ENCODE measurements at regions not wholly inside any gene's neighbourhood (a gene's known extent, or its start where the extent isn't known, plus 50 kb on each side); places are given as distances from the start of the nearest gene placed in this dataset.

DNA sequence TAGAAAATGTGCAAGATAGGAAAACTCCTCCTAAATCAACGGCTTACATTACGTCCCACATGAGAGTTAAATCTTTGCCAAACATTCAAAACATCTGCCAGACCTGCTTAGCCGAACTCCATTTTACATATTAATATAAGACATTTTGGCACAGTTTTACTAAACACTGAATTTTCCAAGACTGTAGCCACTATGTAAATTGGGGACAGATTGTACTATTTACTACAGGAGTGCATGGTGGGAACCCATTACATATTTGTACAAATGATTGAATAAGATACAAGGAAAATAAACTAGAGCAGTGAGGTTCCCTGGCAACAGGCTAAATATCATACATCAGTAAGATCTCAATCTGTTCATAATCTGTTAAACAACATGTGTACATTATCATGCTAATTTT is 1234.4 kb downstream of the KCNT2 start:
- no peak for DNase-seq

DNA sequence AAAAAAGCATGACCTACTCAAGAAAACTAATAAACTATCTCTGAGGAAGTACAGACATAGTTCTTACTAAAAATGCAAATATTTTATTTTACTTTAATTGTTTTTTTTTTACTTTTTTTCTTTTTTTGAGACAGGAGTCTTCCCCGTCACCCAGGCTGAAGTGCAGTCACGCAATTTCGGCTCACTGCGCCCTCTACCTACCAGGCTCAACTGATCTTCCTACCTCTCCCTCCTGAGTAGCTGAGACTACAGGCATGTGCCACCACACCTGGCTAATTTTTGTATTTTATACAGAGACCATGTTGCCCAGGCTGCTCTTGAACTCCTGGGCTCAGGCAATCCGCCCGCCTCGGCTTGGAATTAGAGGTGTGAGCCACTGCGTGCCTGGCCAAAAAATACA is 1263.1 kb downstream of the KCNT2 start:
- DNase-seq, result no peak

DNA sequence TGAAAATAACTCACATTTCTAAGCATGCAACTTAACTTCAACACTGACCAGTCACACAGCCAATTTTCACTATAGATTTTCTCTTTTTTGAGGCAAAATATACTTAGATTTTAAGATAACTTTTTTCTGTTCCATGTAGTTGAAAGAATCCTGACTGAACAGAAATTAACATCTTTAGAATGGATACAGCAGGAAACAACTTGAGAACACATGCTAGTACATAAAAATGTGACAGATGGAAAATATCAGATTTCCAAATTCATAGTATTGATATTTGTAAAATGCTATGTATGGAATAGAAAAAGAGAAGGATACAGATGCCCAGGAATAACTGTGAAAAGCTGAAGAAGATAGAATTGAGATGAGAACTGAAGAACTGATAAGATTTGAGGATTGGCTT is 1270.6 kb downstream of the KCNT2 start:
- no peak for DNase-seq

DNA sequence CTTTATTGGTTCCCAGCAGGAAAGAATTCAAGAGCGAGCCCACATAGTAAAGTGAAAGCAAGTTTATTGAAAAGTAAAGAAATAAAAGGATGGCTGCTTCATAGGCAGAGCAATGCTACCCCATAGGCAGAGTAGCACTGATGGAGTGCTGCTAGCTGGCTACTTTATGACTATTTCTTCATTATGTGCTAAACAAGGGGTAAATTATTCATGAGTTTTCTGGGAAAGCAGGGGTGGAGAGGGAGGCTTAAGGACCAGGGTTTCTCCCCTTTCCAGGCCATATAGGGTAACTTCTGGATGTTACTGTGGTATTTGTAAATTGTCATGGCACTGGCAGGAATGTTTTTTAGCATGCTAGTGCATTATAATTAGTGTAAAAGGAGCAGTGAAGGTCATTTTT is 1271.4 kb downstream of the KCNT2 start:
- no peak for DNase-seq

DNA sequence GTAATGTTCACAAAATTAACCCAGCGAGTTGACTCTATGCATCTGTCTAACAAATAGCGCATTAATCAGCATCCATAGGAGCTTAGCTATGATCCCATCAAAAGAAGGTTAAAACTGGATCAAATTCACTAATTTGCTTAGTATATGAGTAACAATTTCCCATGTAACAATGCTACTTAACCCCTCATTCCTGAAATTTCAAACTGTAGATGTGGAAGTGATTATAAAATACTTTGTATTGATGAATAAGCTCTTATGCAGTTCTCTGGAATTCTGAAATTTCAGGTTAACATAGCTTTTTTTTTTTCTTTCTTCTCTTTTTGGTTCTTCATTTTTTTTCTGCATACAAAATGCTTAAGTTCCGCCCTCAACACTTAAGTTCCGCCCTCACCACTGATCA is 1272.7 kb downstream of the KCNT2 start:
- peak; percentile 28 for DNase-seq

DNA sequence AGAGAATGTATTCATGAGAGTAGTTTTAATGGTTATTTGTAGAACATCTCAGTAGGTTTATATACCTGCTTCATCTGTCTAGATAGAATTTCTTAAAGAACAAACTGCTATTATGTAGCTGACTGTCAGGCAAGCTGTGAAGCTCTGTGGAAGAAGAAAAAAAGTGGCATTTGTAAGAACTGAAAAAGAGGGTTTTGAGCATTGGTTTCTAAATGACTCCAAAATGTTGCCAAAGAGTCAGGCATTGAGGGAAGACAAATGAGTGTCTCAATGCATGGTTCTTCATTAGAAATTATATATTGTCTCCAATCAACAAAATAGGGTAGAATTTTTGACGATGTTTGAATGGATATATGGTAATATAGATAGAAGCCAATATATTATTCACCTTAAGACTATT is 1276.1 kb downstream of the KCNT2 start:
- no peak for DNase-seq

DNA sequence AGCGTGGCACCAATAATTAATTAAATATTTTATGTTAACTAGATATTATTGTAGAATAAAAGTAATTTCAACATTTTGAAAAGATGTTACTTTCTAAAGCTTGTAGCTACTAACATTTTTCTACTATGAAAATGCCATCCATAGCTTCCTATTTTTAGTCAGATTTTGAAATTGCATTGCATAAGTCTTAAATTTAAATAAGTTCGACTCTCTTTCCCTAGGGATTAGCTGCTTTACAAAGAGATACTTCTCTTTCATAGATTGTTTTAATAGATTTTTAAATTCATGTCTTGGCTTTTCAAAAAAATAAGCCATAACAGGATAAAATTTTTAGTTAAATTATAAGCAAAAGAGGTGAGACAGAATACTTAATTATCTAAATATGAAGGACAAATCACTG is 1279.6 kb downstream of the KCNT2 start:
- DNase-seq, result no peak

DNA sequence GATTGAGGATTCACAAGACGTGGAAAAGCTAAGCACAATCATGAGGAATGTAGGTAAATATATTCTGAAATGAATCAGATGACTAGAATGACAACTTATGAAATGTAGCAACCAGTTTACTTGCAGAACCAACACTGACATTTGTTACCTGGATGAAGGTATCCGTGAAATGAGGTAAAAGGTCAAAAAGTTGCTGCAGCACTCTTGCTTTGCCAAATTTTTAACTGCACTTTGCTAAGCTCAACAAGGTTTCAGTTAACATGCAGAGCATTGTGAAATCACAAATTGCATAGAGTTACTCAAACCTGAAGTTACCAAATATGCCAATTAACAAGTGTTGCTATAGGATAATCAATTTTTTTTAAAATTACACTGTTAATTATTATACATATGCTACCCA is 1280.1 kb downstream of the KCNT2 start:
- no peak for DNase-seq

DNA sequence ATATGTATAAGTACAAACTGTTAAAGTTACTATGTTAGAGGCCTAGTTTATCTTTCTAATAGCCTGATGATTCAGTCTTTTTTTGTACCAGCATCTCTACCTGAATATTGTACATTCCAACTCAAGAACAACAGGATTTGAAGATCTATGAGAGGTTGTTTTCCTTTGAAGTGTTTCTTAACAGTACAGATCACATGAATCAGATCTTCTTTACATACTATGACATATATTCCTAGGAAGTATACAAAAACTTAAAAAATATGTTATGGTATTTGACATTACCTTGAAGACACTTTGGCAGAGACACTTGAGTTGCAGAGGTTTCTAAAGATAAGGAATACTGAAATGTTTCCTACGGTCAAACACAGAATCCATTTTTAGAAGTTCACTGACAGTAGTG is 1280.9 kb downstream of the KCNT2 start:
- DNase-seq, result no peak

DNA sequence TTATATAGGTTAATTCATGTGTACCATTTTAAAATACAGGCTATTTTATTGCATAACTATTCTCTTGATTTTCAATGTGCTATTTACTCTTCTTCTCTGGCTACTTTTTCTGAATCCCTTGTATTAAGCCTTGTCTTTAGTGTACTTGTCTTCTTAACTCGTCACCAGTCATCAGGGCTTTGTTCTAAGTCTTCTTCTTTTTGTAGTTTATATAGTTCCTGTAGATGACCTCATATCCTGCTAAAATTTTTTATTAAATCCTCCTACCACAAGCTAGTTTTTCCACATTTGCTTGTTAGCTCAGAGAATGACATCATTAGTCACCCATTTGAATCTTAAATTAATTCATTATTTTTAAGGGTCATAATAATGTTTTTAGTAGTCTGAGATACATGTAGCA is 1281.9 kb downstream of the KCNT2 start:
- no peak for DNase-seq

DNA sequence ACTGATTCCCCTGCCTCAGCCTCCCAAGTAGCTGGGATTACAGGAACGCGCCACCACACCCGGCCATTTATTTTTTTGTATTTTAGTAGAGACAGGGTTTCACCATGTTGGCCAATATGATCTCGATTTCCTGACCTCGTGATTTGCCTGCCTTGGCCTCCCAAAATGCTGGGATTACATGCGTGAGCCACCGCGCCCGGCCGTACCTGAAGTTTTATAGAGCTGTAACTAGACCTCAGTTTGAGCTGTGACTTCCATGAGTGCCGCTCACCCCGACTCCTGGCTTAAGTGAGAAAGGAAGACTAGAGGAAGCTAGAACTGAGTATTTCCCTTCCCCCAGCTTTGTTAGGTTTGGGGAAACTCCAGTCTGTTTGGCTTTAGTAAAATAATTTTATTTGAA is 1283.1 kb downstream of the KCNT2 start:
- DNase-seq, result no peak

DNA sequence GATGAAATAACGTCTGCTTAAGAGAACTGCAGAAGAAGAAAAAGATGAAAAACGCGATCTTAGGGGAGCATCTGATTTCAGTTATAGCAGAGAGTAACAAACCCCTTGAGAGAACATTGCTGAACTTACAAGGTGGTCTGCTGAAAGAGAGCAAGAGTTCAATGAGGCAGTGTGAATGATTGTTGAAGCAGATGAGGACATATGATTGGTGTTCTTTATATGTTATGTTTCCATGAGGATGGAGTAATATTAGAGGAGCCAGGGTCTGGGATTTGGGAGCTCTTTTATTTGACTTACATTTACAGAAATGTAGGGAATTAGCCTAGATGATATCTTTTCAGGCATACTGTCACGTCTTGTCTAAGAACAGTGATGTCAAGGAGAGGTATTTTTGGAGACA is 1302.0 kb downstream of the KCNT2 start:
- DNase-seq, result no peak

DNA sequence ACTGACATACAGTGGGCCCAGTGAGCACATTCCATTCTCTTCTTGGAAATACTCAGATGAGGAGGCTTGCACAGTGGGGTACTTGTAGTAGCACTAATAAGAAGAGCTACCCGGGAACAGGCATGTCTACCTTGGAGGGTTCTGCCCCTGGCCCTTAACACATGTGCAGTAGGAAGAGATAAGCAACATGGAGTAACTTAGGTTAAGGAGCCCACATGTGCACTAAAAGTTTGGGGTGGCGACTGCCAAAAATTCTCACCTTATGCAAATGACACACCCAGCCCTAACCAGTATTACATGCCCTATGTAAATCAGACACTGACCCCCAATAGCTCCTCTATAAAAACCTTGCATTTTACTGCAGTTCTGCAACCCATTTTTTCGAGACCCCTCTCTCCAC is 1313.3 kb downstream of the KCNT2 start:
- DNase-seq, result no peak

DNA sequence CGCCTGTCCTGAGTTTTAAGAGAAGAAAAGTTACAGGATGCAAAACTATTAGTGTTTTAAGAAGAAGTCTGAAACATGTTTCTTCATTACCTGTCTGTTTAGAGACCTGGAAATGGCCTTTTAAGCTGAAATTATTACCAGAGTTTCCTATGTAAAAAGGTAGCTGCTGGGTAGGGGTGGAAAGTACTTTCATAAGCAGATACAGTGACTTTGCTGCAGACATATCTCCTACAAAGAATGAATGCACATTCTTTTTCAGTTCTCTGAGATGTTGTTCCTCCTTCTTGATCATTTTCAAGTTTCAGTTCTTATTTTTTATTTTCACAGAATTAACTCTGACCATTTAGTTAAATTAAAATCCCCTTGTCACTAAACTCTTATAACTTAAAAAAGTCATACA is 1329.6 kb downstream of the KCNT2 start:
- no peak for DNase-seq

DNA sequence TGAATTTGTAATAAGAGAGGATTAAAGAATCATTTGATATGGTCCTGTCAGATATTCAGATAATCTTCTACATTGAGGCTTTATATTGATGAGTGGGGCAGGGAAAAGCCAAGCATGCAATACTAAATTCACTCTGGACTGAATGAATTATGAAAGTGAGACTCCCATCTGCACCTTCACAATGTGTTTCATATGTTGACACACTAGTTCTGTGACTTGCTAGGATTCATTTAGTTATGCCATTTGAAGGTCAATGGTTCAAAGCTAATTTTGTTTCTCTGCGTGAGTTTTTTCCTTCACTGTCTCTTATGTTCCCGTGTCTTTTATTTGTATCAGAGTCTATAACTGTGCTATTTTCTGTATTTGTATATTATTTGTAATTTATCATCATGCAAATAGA is 1332.5 kb downstream of the KCNT2 start:
- DNase-seq, result no peak

DNA sequence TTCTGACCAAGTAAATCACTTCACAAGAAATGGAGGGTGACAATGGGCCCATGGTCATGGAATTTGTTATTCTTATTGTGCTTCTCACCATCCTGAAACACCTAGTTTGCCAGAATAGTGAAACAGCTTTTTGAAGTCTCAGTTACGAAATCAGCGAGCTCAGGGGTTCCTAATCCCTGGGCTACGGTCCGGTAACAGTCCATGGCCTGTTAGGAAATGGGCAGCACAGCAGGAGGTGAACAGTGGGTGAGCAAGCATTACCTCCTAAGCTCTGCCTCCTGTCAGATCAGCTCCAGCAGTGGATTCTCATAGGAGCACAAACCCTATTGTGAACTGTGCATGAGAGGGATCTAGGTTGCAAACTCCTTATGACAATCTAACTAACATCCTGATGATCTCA is 1356.3 kb downstream of the KCNT2 start:
- no peak for DNase-seq

DNA sequence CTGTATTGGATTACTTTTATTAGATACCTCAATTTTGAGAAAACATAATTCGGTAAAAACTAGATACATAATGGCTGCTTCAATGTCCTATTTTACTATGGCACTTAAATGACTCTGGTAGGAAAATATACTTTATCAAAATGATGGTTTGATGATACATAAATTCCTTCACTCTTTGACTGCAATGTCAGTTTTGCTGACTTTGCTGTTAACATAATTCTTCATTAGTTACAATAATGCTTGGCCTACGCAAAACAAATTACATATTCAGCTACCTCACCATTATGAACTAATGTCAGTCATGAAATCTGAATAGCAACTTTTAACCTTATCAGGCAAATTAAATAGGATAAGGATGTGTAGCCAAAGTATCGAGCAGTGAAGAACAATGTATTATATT is 1364.7 kb downstream of the KCNT2 start:
- DNase-seq, result no peak

DNA sequence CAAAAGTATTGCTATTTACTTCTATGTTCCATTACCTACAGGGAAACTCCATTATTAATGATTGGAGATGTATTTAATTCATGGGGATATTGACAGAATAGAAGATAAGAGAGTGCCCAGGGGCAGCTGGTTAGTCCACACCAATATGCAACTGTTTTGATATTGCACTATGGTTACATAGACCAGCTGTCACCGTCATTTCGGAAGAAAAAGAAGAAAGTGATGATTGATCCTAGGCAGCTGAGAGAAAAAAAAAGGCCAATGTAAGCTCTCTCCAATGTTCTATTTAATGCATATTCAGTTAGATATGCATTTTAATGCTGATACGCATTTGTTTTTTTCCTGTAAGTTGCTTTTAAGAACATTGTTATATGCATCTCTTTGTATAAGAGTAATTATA is 1367.2 kb downstream of the KCNT2 start:
- DNase-seq, result no peak

DNA sequence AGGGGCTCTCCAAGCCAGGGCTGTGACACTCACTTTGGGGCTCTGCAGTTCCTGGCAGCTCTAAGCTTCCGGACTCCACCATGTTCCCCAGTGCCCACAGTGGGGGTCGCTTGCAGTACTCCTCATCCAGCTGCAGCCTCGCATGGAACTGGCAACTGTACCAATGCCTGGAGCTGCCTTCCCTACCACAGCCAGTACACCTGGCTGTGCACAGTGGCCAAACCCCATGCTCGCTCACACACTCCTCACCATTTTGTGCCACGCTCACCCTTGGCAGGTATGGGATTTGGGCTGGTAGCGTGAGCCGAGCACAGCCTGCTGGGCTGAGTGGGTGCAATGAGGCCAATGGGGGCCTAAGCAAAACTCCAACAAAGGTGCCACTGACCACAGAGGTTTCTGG is 1369.9 kb downstream of the KCNT2 start:
- DNase-seq, result no peak

DNA sequence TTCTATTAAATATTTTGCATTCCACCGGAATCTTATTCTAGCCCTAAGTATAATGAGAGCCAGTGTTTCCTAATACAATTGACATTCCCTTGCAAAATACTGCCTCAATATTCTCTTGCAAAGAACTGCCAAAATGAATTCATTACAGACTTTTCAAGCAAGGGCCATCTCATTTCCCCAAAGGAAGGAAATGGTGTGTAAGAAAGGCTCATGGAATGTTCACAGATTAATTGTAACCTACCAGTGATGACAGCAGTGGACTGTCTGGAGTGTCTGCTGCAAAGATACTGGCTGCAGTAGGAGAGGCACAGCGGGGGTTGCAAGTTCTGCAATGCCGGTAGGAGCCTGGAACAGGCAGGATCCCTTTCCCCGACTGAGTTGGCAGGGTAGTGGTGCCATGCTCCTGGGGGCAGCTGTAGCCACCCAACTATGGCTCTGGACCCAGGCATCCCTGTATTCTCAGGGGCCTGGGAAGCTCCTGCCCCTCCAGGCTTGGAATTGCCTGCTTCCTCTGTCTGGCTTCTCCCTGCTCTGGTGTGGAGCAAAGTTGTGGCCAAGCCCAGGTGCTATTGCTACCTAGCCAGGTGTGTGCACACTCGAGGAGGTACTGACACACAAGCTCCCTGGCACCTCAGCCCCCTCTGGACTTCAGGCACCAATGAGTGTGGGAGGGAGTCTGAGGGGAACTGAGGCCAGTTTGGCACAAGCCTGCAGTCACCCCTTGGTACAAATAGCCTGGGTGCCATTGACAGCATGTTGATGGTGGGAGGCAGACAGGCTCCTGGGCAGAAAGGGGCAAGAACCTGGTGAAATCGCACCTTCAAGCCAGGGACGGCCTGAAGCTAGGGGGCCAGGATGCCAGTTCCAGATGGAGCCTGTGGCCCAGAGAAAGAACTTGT is 1371.0 kb downstream of the KCNT2 start:
- DNase-seq, result peak; percentile 8

DNA sequence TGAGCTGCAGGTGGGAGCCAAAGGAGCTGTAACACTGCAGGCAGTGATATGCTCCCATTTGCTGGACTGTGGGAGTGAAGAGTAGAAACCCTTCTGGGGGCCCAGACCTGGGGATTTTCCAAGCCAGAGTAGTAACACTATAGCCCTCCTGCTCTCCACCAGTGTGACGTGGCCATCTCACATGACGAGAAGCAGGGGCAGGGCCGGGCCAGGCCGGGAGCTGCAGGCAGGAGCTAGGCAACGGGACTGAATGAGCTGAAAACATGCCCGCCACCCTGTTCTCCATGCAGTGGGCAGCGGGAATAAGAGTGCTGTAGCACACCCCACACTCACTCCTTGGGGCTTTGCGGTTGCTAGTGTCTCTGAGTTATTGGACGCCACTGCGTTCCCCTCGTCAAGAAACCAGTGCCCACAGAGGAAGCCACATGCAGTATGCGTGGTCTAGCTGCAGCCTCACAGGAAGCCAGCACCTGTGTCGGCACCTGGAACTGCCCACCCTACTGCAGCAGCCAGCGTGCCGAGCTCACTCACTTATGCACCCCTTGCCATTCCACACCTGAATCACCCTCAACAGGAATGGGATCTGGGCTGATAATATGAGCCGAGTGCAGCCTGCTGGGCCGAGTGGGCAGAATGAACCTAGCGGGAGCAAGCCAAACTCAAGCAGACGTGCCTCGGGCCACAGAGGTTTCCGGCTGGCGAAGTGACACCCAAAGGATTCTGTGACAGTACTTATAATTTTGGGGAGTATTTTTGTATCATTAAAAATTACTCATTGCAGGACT is 1389.6 kb downstream of the KCNT2 start:
- no peak for DNase-seq

DNA sequence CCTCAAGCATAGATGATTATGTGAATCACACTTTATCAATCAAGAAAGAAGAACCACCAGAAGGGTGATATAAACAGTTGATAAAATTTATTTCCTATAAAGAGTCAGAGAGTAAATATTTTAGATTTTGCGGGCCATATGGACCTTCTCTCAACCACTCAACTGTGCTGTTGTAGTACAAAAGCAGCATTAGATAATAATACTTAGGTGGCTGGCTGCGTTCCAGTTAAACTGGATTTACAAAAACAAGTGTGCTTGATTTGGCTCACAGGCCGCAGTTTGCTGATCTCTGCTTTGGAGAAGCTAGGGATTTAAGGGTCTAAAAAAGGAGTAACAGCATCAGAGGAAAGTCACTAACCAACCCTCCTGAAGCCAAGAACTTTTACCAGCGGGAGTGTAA is 1406.0 kb downstream of the KCNT2 start:
- DNase-seq, result no peak

DNA sequence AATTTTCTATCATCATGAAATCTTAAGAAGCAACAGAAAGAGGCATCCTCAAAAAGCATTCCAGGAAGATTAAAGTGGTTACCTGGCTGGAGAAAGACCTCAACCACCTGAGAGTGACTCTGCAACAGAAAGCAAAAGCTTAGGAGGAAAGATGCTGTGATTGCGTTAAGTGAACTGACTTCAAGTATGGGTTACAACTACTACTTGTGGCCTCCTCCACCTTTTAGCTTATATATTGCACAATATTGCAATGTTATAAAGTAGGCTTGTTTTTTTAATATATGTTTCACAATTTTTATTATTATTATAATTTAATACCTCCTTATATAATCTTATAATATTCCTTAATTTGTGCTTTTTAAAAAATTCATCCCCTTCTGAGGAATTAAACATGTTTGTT is 1407.5 kb downstream of the KCNT2 start:
- no peak for DNase-seq

DNA sequence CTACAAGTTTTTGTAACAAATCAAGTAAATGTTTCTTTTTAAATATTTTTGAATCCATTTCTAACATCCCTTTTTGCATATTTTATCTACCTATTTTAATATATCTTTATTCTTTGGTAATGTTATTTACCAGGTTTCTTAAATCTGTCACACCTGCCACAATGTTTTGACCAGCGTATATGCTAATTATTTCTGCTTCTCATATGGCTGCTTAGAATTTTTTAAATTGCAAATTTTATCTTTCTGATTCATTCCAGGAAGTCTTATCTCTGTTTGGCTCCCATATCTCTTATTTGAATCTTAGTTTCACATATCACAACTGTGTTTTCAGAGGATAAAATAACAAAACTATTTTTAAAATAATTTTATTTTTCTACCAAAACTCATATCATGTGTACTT is 1411.1 kb downstream of the KCNT2 start:
- DNase-seq, result no peak

Data from fibroblast of skin of back (primary cell).